Tibial nerve (tissue), 4 donors: ENCODE measurements at regions not wholly inside any gene's neighbourhood (a gene's known extent, or its start where the extent isn't known, plus 50 kb on each side); places are given as distances from the start of the nearest gene placed in this dataset.

Experiments
- DNase-seq, 2 donors: peaks; one replicate each; pipeline ENCODE4 v3.0.0-alpha.2; 2019; ENCODE audit warnings: low spot score in 2 of 2
- H3K27ac ChIP-seq, 4 donors: fragments of 200-600 bp; sonication (generic) in 3 of 4; one replicate each; pipeline ENCODE4 v1.5.1; 2017 to 2019; ENCODE audit warnings: mild to moderate bottlenecking in 1 of 4
- H3K27me3 ChIP-seq, 2 donors: fragments of 200-600 bp; sonication (generic) in 1 of 2; one replicate each; pipeline versions ENCODE4 v1.5.1 to v1.6.0; 2017 to 2019
- H3K36me3 ChIP-seq, 3 donors: fragments of 200-600 bp; sonication (generic); one replicate each; pipeline ENCODE4 v1.5.1; 2018 to 2019
- H3K4me1 ChIP-seq, 4 donors: fragments of 200-600 bp; sonication (generic) in 3 of 4; one replicate each; pipeline ENCODE4 v1.5.1; 2017 to 2019
- H3K4me3 ChIP-seq, 4 donors: fragments of 200-600 bp; sonication (generic) in 3 of 4; one replicate each; pipeline ENCODE4 v1.5.1; 2017 to 2019; ENCODE audit warnings: mild to moderate bottlenecking in 1 of 4, moderate library complexity in 1 of 4
- H3K9me3 ChIP-seq, 4 donors: fragments of 200-600 bp; sonication (generic) in 3 of 4; one replicate each; pipeline ENCODE4 v1.5.1; 2017 to 2019
- EP300 ChIP-seq, 2 donors: sonication (generic); formaldehyde crosslinking; IDR thresholded peaks; one replicate each; pipeline ENCODE4 v1.6.1; 2017; ENCODE audit warnings: antibody characterized with exemption in 2 of 2, mild to moderate bottlenecking in 1 of 2
- POLR2A ChIP-seq, 2 donors: fragments of 450-650 bp; IDR thresholded peaks; one replicate each; pipeline ENCODE4 v1.6.1; 2017; ENCODE audit warnings: antibody characterized with exemption in 2 of 2, mild to moderate bottlenecking in 2 of 2, moderate library complexity in 2 of 2
- whole genome bisulfite sequencing, 2 donors: methylation state at CpG; one replicate each; pipeline ENCODE4 v1.1.5; 2018; 5-methylcytosine and 5-hydroxymethylcytosine counted together
- TF ChIP-seq, protein P1 (sequence below), 5 experiments: fragments of 200-600 bp in 3 of 5; fragments of 450-650 bp in 2 of 5; sonication (generic) in 3 of 5; IDR thresholded peaks; one replicate each; pipeline ENCODE4 v1.5.1; 2016 to 2019; ENCODE audit warnings: antibody characterized with exemption in 5 of 5, mild to moderate bottlenecking in 3 of 5, moderate library complexity in 2 of 5

DNA sequence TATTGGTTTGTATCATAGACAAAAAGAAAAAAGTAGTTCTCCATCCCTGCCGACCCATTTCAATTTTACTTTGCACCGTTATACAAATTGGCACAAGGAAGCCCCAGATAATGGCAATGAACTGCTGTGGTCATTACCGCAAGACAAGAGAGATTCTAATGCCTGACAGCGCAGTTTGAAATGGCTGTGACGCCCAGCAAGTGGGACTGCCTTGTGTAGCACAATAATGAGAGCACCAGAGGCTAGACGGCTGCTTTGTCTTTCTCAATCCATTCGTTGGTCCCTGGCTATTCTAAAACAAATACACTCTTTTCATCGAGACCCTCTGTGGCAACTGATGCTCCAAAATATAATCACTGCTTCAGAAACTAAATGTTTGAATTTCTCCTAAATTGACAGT lies 192.4 kb upstream of the NEIL3 start:
- Histone ChIP-seq H3K4me3 (no peak overlapping the region), H3K27ac (no peak overlapping the region), H3K9me3 (peaks cover 0 to 7% (median 0%) of the 10 kb centered on the region in 4 donors), H3K36me3 (no peaks in the 10 kb centered on the region), H3K4me1 (peaks cover 0 to 6% (median 0%) of the 10 kb centered on the region in 4 donors), H3K27me3 (no peaks in the 10 kb centered on the region)
- no peak for TF ChIP-seq POLR2A (IDR thresholded peaks at IDR 0.05)
- TF ChIP-seq, protein P1, sequence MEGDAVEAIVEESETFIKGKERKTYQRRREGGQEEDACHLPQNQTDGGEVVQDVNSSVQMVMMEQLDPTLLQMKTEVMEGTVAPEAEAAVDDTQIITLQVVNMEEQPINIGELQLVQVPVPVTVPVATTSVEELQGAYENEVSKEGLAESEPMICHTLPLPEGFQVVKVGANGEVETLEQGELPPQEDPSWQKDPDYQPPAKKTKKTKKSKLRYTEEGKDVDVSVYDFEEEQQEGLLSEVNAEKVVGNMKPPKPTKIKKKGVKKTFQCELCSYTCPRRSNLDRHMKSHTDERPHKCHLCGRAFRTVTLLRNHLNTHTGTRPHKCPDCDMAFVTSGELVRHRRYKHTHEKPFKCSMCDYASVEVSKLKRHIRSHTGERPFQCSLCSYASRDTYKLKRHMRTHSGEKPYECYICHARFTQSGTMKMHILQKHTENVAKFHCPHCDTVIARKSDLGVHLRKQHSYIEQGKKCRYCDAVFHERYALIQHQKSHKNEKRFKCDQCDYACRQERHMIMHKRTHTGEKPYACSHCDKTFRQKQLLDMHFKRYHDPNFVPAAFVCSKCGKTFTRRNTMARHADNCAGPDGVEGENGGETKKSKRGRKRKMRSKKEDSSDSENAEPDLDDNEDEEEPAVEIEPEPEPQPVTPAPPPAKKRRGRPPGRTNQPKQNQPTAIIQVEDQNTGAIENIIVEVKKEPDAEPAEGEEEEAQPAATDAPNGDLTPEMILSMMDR (IDR thresholded peaks at IDR 0.05), result no peak
- no peak for TF ChIP-seq EP300 (IDR thresholded peaks at IDR 0.05)
- WGBS, 2 donors, result 37 to 44% methylated on average over 8 of the region's 8 CpGs
- DNase-seq, result no peak

DNA sequence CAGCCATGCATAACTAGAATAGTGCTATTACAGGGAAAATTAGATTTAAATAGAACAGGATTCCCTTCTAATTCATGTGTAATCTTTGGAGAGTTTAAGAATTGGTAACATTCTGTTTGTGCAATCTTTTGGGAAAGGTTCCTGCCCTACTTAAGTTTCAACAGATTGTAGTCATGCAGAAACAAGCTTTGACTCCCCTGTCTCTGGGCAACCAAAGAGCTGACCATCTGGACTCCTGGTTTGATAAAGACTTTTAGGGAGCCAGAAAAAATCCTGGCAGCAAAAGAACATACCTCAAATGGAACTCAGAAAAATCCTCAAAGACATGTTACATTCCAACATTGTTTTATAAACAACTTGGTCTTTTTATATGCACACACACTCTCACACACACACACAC lies 191.1 kb upstream of the NEIL3 start:
- Histone ChIP-seq H3K36me3 (no peaks in the 10 kb centered on the region), H3K27ac (peak overlapping the region in 1 of 4 donors; percentile 25), H3K9me3 (peaks cover 0 to 4% (median 0%) of the 10 kb centered on the region in 4 donors), H3K4me1 (peaks cover 0 to 6% (median 0%) of the 10 kb centered on the region in 4 donors), H3K27me3 (no peaks in the 10 kb centered on the region), H3K4me3 (no peak overlapping the region)
- DNase-seq, result peak in 1 of 2 donors; percentile 61
- TF ChIP-seq, protein P1 (IDR thresholded peaks at IDR 0.05), result no peak
- TF ChIP-seq POLR2A (IDR thresholded peaks at IDR 0.05) (no peak), EP300 (IDR thresholded peaks at IDR 0.05) (peak in 1 of 2 donors; percentile 64)

DNA sequence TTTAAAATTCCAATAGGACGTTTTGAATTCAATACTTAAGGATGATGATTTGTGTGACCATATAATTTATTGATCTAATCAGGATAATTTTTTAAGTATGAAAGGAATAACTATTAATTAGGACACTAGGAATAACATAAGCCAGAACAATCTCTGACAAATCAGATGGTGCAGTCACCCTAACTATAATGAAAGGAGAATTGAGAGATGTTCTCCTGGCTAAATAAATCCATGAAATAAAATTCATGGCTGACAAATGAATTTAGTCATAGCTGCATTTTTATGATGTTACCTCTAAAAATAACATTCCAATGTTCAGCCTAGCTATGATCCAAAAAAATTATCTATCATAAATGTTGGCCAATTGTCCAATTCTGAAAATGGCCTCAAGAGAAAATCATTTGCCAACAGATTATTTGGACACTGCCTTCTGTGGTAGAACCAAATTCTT lies 190.6 kb upstream of the NEIL3 start:
- TF ChIP-seq, protein P1 (IDR thresholded peaks at IDR 0.05), result no peak
- TF ChIP-seq POLR2A (IDR thresholded peaks at IDR 0.05), result no peak
- no peak for TF ChIP-seq EP300 (IDR thresholded peaks at IDR 0.05)
- DNase-seq, result no peak
- 28 to 35% methylated on average over 1 of the region's 1 CpG for WGBS, 2 donors
- Histone ChIP-seq H3K4me1 (peaks cover 0 to 6% (median 0%) of the 10 kb centered on the region in 4 donors), H3K4me3 (no peak overlapping the region), H3K27ac (peak overlapping the region in 1 of 4 donors; percentile 25), H3K36me3 (no peaks in the 10 kb centered on the region), H3K27me3 (no peaks in the 10 kb centered on the region), H3K9me3 (peaks cover 0 to 4% (median 0%) of the 10 kb centered on the region in 4 donors)

DNA sequence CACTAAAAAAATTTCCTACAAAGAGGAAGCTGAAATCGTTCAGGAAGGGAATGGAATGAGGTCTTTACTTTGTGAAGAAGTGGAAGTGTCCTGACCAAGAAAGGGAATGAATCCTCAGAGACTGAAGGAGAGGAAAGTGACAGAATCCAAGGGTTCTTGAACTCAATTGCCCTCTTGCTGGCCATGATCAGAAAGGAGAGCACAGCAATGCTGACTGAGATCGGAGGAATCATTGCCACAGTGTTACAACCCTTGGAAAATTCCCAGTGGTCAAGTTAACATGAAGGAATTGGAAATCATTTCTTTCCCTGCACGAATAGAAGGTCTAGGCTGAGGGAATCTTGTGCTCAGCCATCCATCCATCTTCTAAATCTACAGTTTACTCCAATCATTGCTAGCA lies 190.0 kb upstream of the NEIL3 start:
- H3K27me3 ChIP-seq, result no peaks in the 10 kb centered on the region
- DNase-seq, result no peak
- H3K9me3 ChIP-seq, result peaks cover 0 to 4% (median 0%) of the 10 kb centered on the region in 4 donors
- 47 to 59% methylated on average over 3 of the region's 3 CpGs for WGBS, 2 donors
- peak overlapping the region in 2 of 4 donors; percentile 25 to 60 for H3K27ac ChIP-seq
- peaks cover 0 to 6% (median 0%) of the 10 kb centered on the region in 4 donors for H3K4me1 ChIP-seq
- TF ChIP-seq POLR2A (IDR thresholded peaks at IDR 0.05), result no peak
- peak in 1 of 2 donors; percentile 6 for TF ChIP-seq EP300 (IDR thresholded peaks at IDR 0.05)
- TF ChIP-seq, protein P1 (IDR thresholded peaks at IDR 0.05), result no peak
- H3K36me3 ChIP-seq, result no peaks in the 10 kb centered on the region
- H3K4me3 ChIP-seq, result no peak overlapping the region

DNA sequence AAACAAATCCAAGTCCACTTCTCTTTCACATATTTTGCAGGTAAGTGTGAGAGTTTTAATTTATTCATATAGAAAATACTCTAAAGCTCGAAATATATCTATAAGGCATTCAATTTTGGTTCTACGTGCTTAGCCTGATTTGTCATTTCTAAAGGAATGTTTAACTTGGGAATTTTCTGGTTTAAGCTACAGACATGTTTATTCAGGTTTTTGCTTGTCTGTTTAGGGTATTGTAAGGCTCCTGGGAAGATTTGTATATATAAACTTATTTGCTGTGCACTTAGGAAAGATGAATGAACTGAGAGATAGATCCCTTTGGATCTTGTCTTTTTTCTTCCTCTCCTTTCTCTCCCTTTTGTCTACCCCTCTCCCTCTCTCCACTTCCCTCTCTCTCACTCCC lies 185.9 kb upstream of the NEIL3 start:
- H3K36me3 ChIP-seq, result no peaks in the 10 kb centered on the region
- TF ChIP-seq POLR2A (IDR thresholded peaks at IDR 0.05) (no peak), EP300 (IDR thresholded peaks at IDR 0.05) (no peak)
- TF ChIP-seq, protein P1 (IDR thresholded peaks at IDR 0.05), result no peak
- H3K27me3 ChIP-seq, result no peaks in the 10 kb centered on the region
- peak overlapping the region in 1 of 4 donors; percentile 51 for H3K27ac ChIP-seq
- peaks cover 0 to 6% (median 1%) of the 10 kb centered on the region in 4 donors for H3K9me3 ChIP-seq
- H3K4me1 ChIP-seq, result no peaks in the 10 kb centered on the region
- no peak overlapping the region for H3K4me3 ChIP-seq
- DNase-seq, result no peak
- WGBS, 2 donors, result 79 to 85% methylated on average over 2 of the region's 2 CpGs
